A549 (cell line): ENCODE measurements at regions not wholly inside any gene's neighbourhood (a gene's known extent, or its start where the extent isn't known, plus 50 kb on each side); places are given as distances from the start of the nearest gene placed in this dataset.

Source experiments
- ATAC-seq, 2 experiments: fragments of 200-7000 bp in 1 of 2; fragments of >200 bp in 1 of 2; cut with Nextera tagmentation in 1 of 2; cut with Tn5 transposase in 1 of 2; 3 replicates each; pipeline versions ENCODE4 v1.8.0 to v1.9.1; 2018 to 2020; ENCODE audit warnings: mild to moderate bottlenecking in 1 of 2, moderate library complexity in 1 of 2
- CTCF ChIA-PET: fragments of 300-600 bp; sonication (Branson Sonifier 250); formaldehyde crosslinking; extraction: SDS; loops from one replicate; lab custom pipeline; 2021; ENCODE audit warnings: antibody characterized with exemption, inconsistent platforms; lab: Yijun Ruan, JAX
- POLR2A ChIA-PET: fragments of 350-600 bp; formaldehyde crosslinking; extraction: SDS; loops from one replicate; lab custom pipeline; 2021; ENCODE audit warnings: antibody characterized with exemption, inconsistent platforms; lab: Yijun Ruan, JAX
- DNase-seq, 2 experiments: peaks; one replicate each; pipeline versions ENCODE4 v3.0.0 to v3.0.0-alpha.2; 2011 to 2016; ENCODE audit warnings: low read depth in 1 of 2, low spot score in 1 of 2
- FAIRE-seq: peaks from 2 replicates; lab custom pipeline; 2011; peaks lifted over from hg19 to GRCh38; lab: Jason Lieb, UNC
- H3K27ac ChIP-seq, 2 experiments: fragments of >200 bp; sonication (Bioruptor Twin); formaldehyde crosslinking; 3 replicates each; pipeline ENCODE4 v1.5.1; 2016 to 2017
- H3K4me1 ChIP-seq: fragments of >200 bp; sonication (Bioruptor Twin); formaldehyde crosslinking; 3 replicates; pipeline ENCODE4 v1.6.1; 2016
- H3K4me2 ChIP-seq: fragments of >200 bp; sonication (Bioruptor Twin); formaldehyde crosslinking; 3 replicates; pipeline ENCODE4 v1.6.1; 2016
- H3K4me3 ChIP-seq: fragments of >200 bp; sonication (Bioruptor Twin); formaldehyde crosslinking; 3 replicates; pipeline ENCODE4 v1.5.1; 2016
- H3K9me3 ChIP-seq: fragments of >200 bp; sonication (Bioruptor Twin); formaldehyde crosslinking; 3 replicates; pipeline ENCODE4 v1.6.1; 2016
- ATOH8 ChIP-seq: fragments of 250-450 bp; sonication (Bioruptor Pico); IDR thresholded peaks from 2 replicates; pipeline ENCODE4 v1.5.0; 2020; ENCODE audit warnings: low read depth, mild to moderate bottlenecking, moderate library complexity
- BCL3 ChIP-seq: fragments of >200 bp; sonication (Bioruptor Twin); formaldehyde crosslinking; IDR thresholded peaks from 3 replicates; pipeline ENCODE4 v1.6.1; 2016
- BHLHE40 ChIP-seq: IDR thresholded peaks from 2 replicates; pipeline ENCODE4 v1.6.1; 2012; ENCODE audit warnings: low read depth, low read length, inconsistent platforms
- CBX8 ChIP-seq: fragments of 200-600 bp; sonication (generic); IDR thresholded peaks from 2 replicates; pipeline ENCODE4 v1.6.1; 2016
- CHD2 ChIP-seq: fragments of 150-350 bp; IDR thresholded peaks from 2 replicates; pipeline ENCODE4 v1.6.1; 2014; ENCODE audit warnings: low read length; ENCODE audit not compliant: partially characterized antibody
- CTCF ChIP-seq: fragments of >200 bp; sonication (Bioruptor Twin); formaldehyde crosslinking; IDR thresholded peaks from 3 replicates; pipeline ENCODE4 v1.5.1; 2016
- EHF ChIP-seq: fragments of 250-450 bp; sonication (Bioruptor Pico); IDR thresholded peaks from 2 replicates; pipeline ENCODE4 v1.5.0; 2020; ENCODE audit warnings: mild to moderate bottlenecking
- ELK1 ChIP-seq: fragments of 150-350 bp; IDR thresholded peaks from 2 replicates; pipeline ENCODE4 v1.6.1; 2014; ENCODE audit warnings: low read depth, mild to moderate bottlenecking, low read length
- EP300 ChIP-seq, 2 experiments: fragments of >200 bp; sonication (Bioruptor Twin); formaldehyde crosslinking; IDR thresholded peaks; 2 replicates in 1 of 2; 3 replicates in 1 of 2; pipeline ENCODE4 v1.6.1; 2016 to 2017
- FOXS1 ChIP-seq: fragments of 250-450 bp; sonication (Bioruptor Pico); IDR thresholded peaks from 2 replicates; pipeline ENCODE4 v1.5.0; 2020; ENCODE audit warnings: mild to moderate bottlenecking, moderate library complexity
- HES2 ChIP-seq: fragments of >200 bp; sonication (Bioruptor Twin); formaldehyde crosslinking; IDR thresholded peaks from 2 replicates; pipeline ENCODE4 v1.6.1; 2016
- HOXB13 ChIP-seq: fragments of 250-450 bp; sonication (Bioruptor Pico); IDR thresholded peaks from 2 replicates; pipeline ENCODE4 v1.5.0; 2020; ENCODE audit warnings: low read depth, mild to moderate bottlenecking, moderate library complexity
- KDM1A ChIP-seq: fragments of 200-600 bp; sonication (generic); IDR thresholded peaks from 2 replicates; pipeline ENCODE4 v1.6.1; 2016; ENCODE audit warnings: low read depth, mild to moderate bottlenecking
- NFE2L2 ChIP-seq: fragments of 150-350 bp; conservative IDR thresholded peaks from 2 replicates; pipeline ENCODE4 v1.6.1; 2014; ENCODE audit warnings: low read length
- NR3C1 ChIP-seq: fragments of >200 bp; sonication (Bioruptor Twin); formaldehyde crosslinking; IDR thresholded peaks from 3 replicates; pipeline ENCODE4 v1.6.1; 2017
- POLR2A ChIP-seq: IDR thresholded peaks from 2 replicates; pipeline ENCODE4 v1.6.1; 2012; ENCODE audit warnings: mild to moderate bottlenecking, low read length
- REST ChIP-seq: fragments of 200-600 bp; sonication (generic); IDR thresholded peaks from 2 replicates; pipeline ENCODE4 v1.6.1; 2016; ENCODE audit warnings: antibody characterized with exemption, mild to moderate bottlenecking, moderate library complexity
- RNF2 ChIP-seq: fragments of 200-600 bp; sonication (generic); IDR thresholded peaks from 2 replicates; pipeline ENCODE4 v1.6.1; 2016; ENCODE audit warnings: low read depth, mild to moderate bottlenecking, antibody characterized with exemption, moderate library complexity, borderline replicate concordance
- SMC3 ChIP-seq: fragments of >200 bp; sonication (Bioruptor Twin); formaldehyde crosslinking; IDR thresholded peaks from 3 replicates; pipeline ENCODE4 v1.6.1; 2018; ENCODE audit warnings: inconsistent platforms
- TFCP2L1 ChIP-seq: fragments of 250-450 bp; sonication (Bioruptor Pico); IDR thresholded peaks from 2 replicates; pipeline ENCODE4 v1.5.0; 2021; ENCODE audit warnings: mild to moderate bottlenecking
- TP53 ChIP-seq: fragments of 250-450 bp; sonication (Bioruptor Pico); IDR thresholded peaks from 2 replicates; pipeline ENCODE4 v1.5.0; 2021; ENCODE audit warnings: mild to moderate bottlenecking, moderate library complexity
- ZC3H11A ChIP-seq: fragments of 450-650 bp; IDR thresholded peaks from 2 replicates; pipeline ENCODE4 v1.6.1; 2014; ENCODE audit warnings: antibody characterized with exemption, mild to moderate bottlenecking
- ZSCAN20 ChIP-seq: fragments of 250-450 bp; sonication (Bioruptor Pico); IDR thresholded peaks from 2 replicates; pipeline ENCODE4 v1.8.0; 2022; ENCODE audit warnings: mild to moderate bottlenecking, moderate library complexity
- WGBS: methylation state at CpG from one replicate; pipeline ENCODE4 v1.1.6; 2017; ENCODE audit errors: missing lambda C conversion rate; 5-methylcytosine and 5-hydroxymethylcytosine counted together

- POLR2A ChIA-PET, result no interaction called here
- TF ChIP-seq NFE2L2 (no peak), NR3C1 (no peak), ZC3H11A (no peak), BCL3 (no peak), ELK1 (no peak), SMC3 (no peak)
- CTCF ChIA-PET, result no interaction called here
- Histone ChIP-seq H3K9me3 (no peaks in the 10 kb centered on the region), H3K4me3 (no peak overlapping the region), H3K4me2 (no peak overlapping the region), H3K27ac (no peak overlapping the region), H3K4me1 (no peaks in the 10 kb centered on the region)
- no peak for DNase-seq
- no peak for FAIRE-seq
- WGBS, result 71% methylated on average over 4 of the region's 4 CpGs
- ATAC-seq, result no peak
Measured at GRCh38 chr18:73688161-73688560, 459.5 kb downstream of the FBXO15 start.

GRCh38 chr18:73684647-73685046, 463.0 kb downstream of the FBXO15 start:
- Histone ChIP-seq H3K9me3 (no peaks in the 10 kb centered on the region), H3K4me3 (no peak overlapping the region), H3K4me2 (no peak overlapping the region), H3K27ac (no peak overlapping the region), H3K4me1 (no peaks in the 10 kb centered on the region)
- CTCF ChIA-PET, result no interaction called here
- FAIRE-seq, result no peak
- ATAC-seq, result no peak
- POLR2A ChIA-PET, result no interaction called here
- DNase-seq, result no peak
- TF ChIP-seq EHF (CRISPR knock-in tag) (no peak), EP300 (IDR thresholded peaks at IDR 0.05) (no peak), CTCF (no peak), ZSCAN20 (CRISPR knock-in tag) (no peak), KDM1A (no peak), CBX8 (no peak), REST (no peak), TP53 (CRISPR knock-in tag) (no peak), FOXS1 (CRISPR knock-in tag) (no peak), RNF2 (no peak), HES2 (no peak), CHD2 (no peak), SMC3 (no peak), BHLHE40 (no peak), ELK1 (no peak), POLR2A (no peak), HOXB13 (CRISPR knock-in tag) (no peak), TFCP2L1 (CRISPR knock-in tag) (no peak), ATOH8 (CRISPR knock-in tag) (no peak)
